HEK293 (cell line): ENCODE measurements at regions not wholly inside any gene's neighbourhood (a gene's known extent, or its start where the extent isn't known, plus 50 kb on each side); places are given as distances from the start of the nearest gene placed in this dataset.

Source experiments
- CTCF ChIA-PET: fragments of 350-600 bp; formaldehyde crosslinking; extraction: SDS; loops from one replicate; lab custom pipeline; 2021; ENCODE audit warnings: antibody characterized with exemption; lab: Yijun Ruan, JAX
- POLR2A ChIA-PET: fragments of 300-600 bp; formaldehyde crosslinking; extraction: SDS; loops from one replicate; lab custom pipeline; 2020; ENCODE audit warnings: antibody characterized with exemption, inconsistent platforms; lab: Yijun Ruan, JAX
- H3K27ac ChIP-seq: fragments of 200-500 bp; sonication (Bioruptor generic); 2 replicates; pipeline ENCODE4 v1.5.1; 2014; ENCODE audit warnings: low read depth, low read length, control low read depth, inconsistent platforms; ENCODE audit errors: extremely low read depth
- H3K36me3 ChIP-seq, 2 experiments: fragments of 200-500 bp in 1 of 2; sonication (Bioruptor generic) in 1 of 2; 1 replicate in 1 of 2; 2 replicates in 1 of 2; pipeline ENCODE4 v1.5.1; 2014 to 2017; ENCODE audit warnings: inconsistent platforms in 2 of 2, low read length in 2 of 2; ENCODE audit not compliant: control insufficient read depth in 2 of 2, insufficient read depth in 1 of 2
- H3K4me1 ChIP-seq: fragments of 200-500 bp; sonication (Bioruptor generic); 2 replicates; pipeline ENCODE4 v1.5.1; 2014; ENCODE audit warnings: mild to moderate bottlenecking, low read length, inconsistent platforms; ENCODE audit not compliant: control insufficient read depth, insufficient read depth
- H3K4me3 ChIP-seq: 2 replicates; pipeline ENCODE4 v1.5.1; 2011; ENCODE audit warnings: low read depth, mild to moderate bottlenecking, control low read depth, low read length, moderate library complexity
- H3K9me3 ChIP-seq: fragments of 200-500 bp; sonication (Bioruptor generic); 2 replicates; pipeline ENCODE4 v1.5.1; 2014; ENCODE audit warnings: low read depth, low read length, inconsistent platforms; ENCODE audit not compliant: control insufficient read depth, insufficient read depth
- CTCF ChIP-seq: fragments of 450-650 bp; formaldehyde crosslinking; IDR thresholded peaks from 2 replicates; pipeline ENCODE4 v1.5.1; 2016; ENCODE audit warnings: missing biosample characterization, missing genetic modification characterization
- HOXA7 ChIP-seq: sonication (generic); formaldehyde crosslinking; IDR thresholded peaks from 2 replicates; pipeline ENCODE4 v1.8.1; 2022; ENCODE audit warnings: missing genetic modification reagents, borderline replicate concordance
- HOXD13 ChIP-seq: sonication (generic); formaldehyde crosslinking; IDR thresholded peaks from 2 replicates; pipeline ENCODE4 v1.8.0; 2022; ENCODE audit warnings: missing genetic modification reagents, borderline replicate concordance
- KLF10 ChIP-seq: fragments of 450-650 bp; IDR thresholded peaks from 2 replicates; pipeline ENCODE4 v1.5.1; 2018; ENCODE audit warnings: missing biosample characterization, mild to moderate bottlenecking, missing genetic modification characterization
- MEIS1 ChIP-seq: sonication (generic); formaldehyde crosslinking; IDR thresholded peaks from 2 replicates; pipeline ENCODE4 v1.8.1; 2022; ENCODE audit warnings: missing genetic modification reagents, mild to moderate bottlenecking, borderline replicate concordance
- ZBTB10 ChIP-seq: fragments of 450-650 bp; formaldehyde crosslinking; IDR thresholded peaks from 2 replicates; pipeline ENCODE4 v1.5.1; 2016; ENCODE audit warnings: missing biosample characterization, missing genetic modification characterization
- ZBTB11 ChIP-seq: fragments of 450-650 bp; formaldehyde crosslinking; conservative IDR thresholded peaks from 2 replicates; pipeline ENCODE4 v1.5.1; 2016; ENCODE audit warnings: low read depth, missing biosample characterization, missing genetic modification characterization
- ZBTB21 ChIP-seq: fragments of 450-650 bp; formaldehyde crosslinking; IDR thresholded peaks from 2 replicates; pipeline ENCODE4 v1.5.1; 2017; ENCODE audit warnings: missing biosample characterization, missing genetic modification characterization
- ZBTB8A ChIP-seq: fragments of 450-650 bp; formaldehyde crosslinking; IDR thresholded peaks from 2 replicates; pipeline ENCODE4 v1.5.1; 2016; ENCODE audit warnings: missing biosample characterization, missing genetic modification characterization
- ZFHX2 ChIP-seq: fragments of 450-650 bp; formaldehyde crosslinking; conservative IDR thresholded peaks from 2 replicates; pipeline ENCODE4 v1.5.1; 2016; ENCODE audit warnings: missing biosample characterization, missing genetic modification characterization
- ZNF18 ChIP-seq: fragments of 450-650 bp; formaldehyde crosslinking; IDR thresholded peaks from 2 replicates; pipeline ENCODE4 v1.5.1; 2016; ENCODE audit warnings: missing biosample characterization, missing genetic modification characterization
- ZNF366 ChIP-seq: fragments of 450-650 bp; formaldehyde crosslinking; conservative IDR thresholded peaks from 2 replicates; pipeline ENCODE4 v1.5.1; 2016; ENCODE audit warnings: missing biosample characterization, missing genetic modification characterization
- ZNF37A ChIP-seq: fragments of 450-650 bp; IDR thresholded peaks from 2 replicates; pipeline ENCODE4 v1.5.1; 2018; ENCODE audit warnings: missing biosample characterization, missing genetic modification characterization
- ZNF426 ChIP-seq: fragments of 450-650 bp; formaldehyde crosslinking; IDR thresholded peaks from 2 replicates; pipeline ENCODE4 v1.5.1; 2017; ENCODE audit warnings: missing biosample characterization, missing genetic modification characterization, mild to moderate bottlenecking, inconsistent platforms, moderate library complexity
- ZNF596 ChIP-seq: fragments of 450-650 bp; IDR thresholded peaks from 2 replicates; pipeline ENCODE4 v1.5.0; 2018; ENCODE audit warnings: missing biosample characterization, mild to moderate bottlenecking, missing genetic modification characterization, moderate library complexity
- ZNF600 ChIP-seq: fragments of 450-650 bp; formaldehyde crosslinking; IDR thresholded peaks from 2 replicates; pipeline ENCODE4 v1.5.1; 2016; ENCODE audit warnings: missing biosample characterization, missing genetic modification characterization
- ZNF621 ChIP-seq: fragments of 450-650 bp; formaldehyde crosslinking; IDR thresholded peaks from 2 replicates; pipeline ENCODE4 v1.5.1; 2017; ENCODE audit warnings: missing biosample characterization, missing genetic modification characterization
- ZNF677 ChIP-seq: fragments of 450-650 bp; IDR thresholded peaks from 2 replicates; pipeline ENCODE4 v1.5.0; 2018; ENCODE audit warnings: missing biosample characterization, mild to moderate bottlenecking, missing genetic modification characterization, moderate library complexity
- ZSCAN16 ChIP-seq: fragments of 450-650 bp; formaldehyde crosslinking; IDR thresholded peaks from 2 replicates; pipeline ENCODE4 v1.5.1; 2016; ENCODE audit warnings: missing biosample characterization, missing genetic modification characterization

- TF ChIP-seq ZBTB21 (tag by site-specific recombination), result no peak
- no peak for TF ChIP-seq CTCF (tag by site-specific recombination)
- no peak for TF ChIP-seq MEIS1 (CRISPR knock-in tag)
- TF ChIP-seq ZBTB8A (tag by site-specific recombination), result no peak
- TF ChIP-seq ZNF596 (tag by site-specific recombination), result no peak
- TF ChIP-seq ZFHX2 (tag by site-specific recombination), result no peak
- TF ChIP-seq ZNF677 (tag by site-specific recombination), result no peak
- TF ChIP-seq HOXA7 (CRISPR knock-in tag), result no peak
- TF ChIP-seq ZNF426 (tag by site-specific recombination), result no peak
- no peak for TF ChIP-seq ZNF621 (tag by site-specific recombination)
- no peak for TF ChIP-seq HOXD13 (CRISPR knock-in tag)
- TF ChIP-seq ZSCAN16 (tag by site-specific recombination), result no peak
- TF ChIP-seq, all 188 proteins: peak for 0
- Histone ChIP-seq H3K27ac (no peak overlapping the region), H3K9me3 (no peaks in the 10 kb centered on the region), H3K4me1 (no peaks in the 10 kb centered on the region), H3K4me3 (no peak overlapping the region), H3K36me3 (no peaks in the 10 kb centered on the region)
- POLR2A ChIA-PET, result no interaction called here
- CTCF ChIA-PET, result interaction anchor here (1.8 kb wide), 1 partner anchor 22 kb away, joined by 13 read pairs; no protein-coding TSS in a partner anchor
These were observed 175.8 kb downstream of the CSNK2A3 start for GRCh38 chr11:11177156-11177808.

- H3K4me1 ChIP-seq, result no peaks in the 10 kb centered on the region
- TF ChIP-seq ZBTB10, result no peak
- no peak for TF ChIP-seq KLF10
- TF ChIP-seq ZNF600, result no peak
- TF ChIP-seq, all 188 proteins: peak for 0
- POLR2A ChIA-PET, result no interaction called here
- Histone ChIP-seq H3K36me3 (no peaks in the 10 kb centered on the region), H3K9me3 (no peaks in the 10 kb centered on the region), H3K27ac (no peak overlapping the region), H3K4me3 (no peak overlapping the region)
- CTCF ChIA-PET, result interaction anchor here (0.6 to 1.6 kb wide), 7 partner anchors 8 to 87 kb away, joined by 3 to 9 read pairs (median 3); no protein-coding TSS in a partner anchor
These were observed 179.6 kb downstream of the CSNK2A3 start for GRCh38 chr11:11173316-11174025.

- no peaks in the 10 kb centered on the region for H3K4me1 ChIP-seq
- POLR2A ChIA-PET, result no interaction called here
- H3K27ac ChIP-seq, result no peak overlapping the region
- no peak overlapping the region for H3K4me3 ChIP-seq
- no peaks in the 10 kb centered on the region for H3K36me3 ChIP-seq
- CTCF ChIA-PET, result interaction anchor here (0.7 kb wide), 2 partner anchors 17 to 144 kb away, joined by 3 to 4 read pairs; no protein-coding TSS in a partner anchor
- H3K9me3 ChIP-seq, result no peaks in the 10 kb centered on the region
- TF ChIP-seq ZBTB11 (no peak), ZNF37A (no peak), ZNF18 (tag by site-specific recombination) (no peak), ZNF366 (tag by site-specific recombination) (no peak)
These were observed 181.2 kb downstream of the CSNK2A3 start for GRCh38 chr11:11171854-11172253.
